Endothelial cell of umbilical vein (primary cell): ENCODE measurements at regions not wholly inside any gene's neighbourhood (a gene's known extent, or its start where the extent isn't known, plus 50 kb on each side); places are given as distances from the start of the nearest gene placed in this dataset.
"Not testable (repeated sequence)": the region's sequence is repeated elsewhere in the genome, so short reads cannot be mapped to it uniquely, and the experiment has no call there.

Experiments
- BruUV-seq: library from RNA; stranded (reverse); fragments of 400-500 nt; replicated peaks from 2 replicates; lab custom pipeline; 2021; lab: Mats Ljungman, UMichigan
- CTCF ChIA-PET: fragments of 300-600, 350-600 bp; sonication (Branson Sonifier 250); formaldehyde crosslinking; loops from one replicate; lab custom pipeline; 2021; ENCODE audit warnings: antibody characterized with exemption, inconsistent platforms; lab: Charles Lee
- POLR2A ChIA-PET: fragments of 300-600, 350-600 bp; sonication (Branson Sonifier 250); formaldehyde crosslinking; loops from one replicate; lab custom pipeline; 2021; ENCODE audit warnings: antibody characterized with exemption, inconsistent platforms; lab: Charles Lee
- DNase-seq: peaks from one replicate; pipeline ENCODE4 v3.0.0-alpha.2; 2011; ENCODE audit warnings: low read depth, low spot score
- FAIRE-seq: peaks from 2 replicates; lab custom pipeline; 2011; peaks lifted over from hg19 to GRCh38; lab: Jason Lieb, UNC
- H2AFZ ChIP-seq: 2 replicates; pipeline ENCODE4 v1.6.0; 2012; ENCODE audit warnings: low read depth, low read length, control low read depth, inconsistent platforms
- H3K27ac ChIP-seq: 2 replicates; pipeline ENCODE4 v1.5.1; 2011; ENCODE audit warnings: low read depth, mild to moderate bottlenecking, control low read depth, low read length, moderate library complexity; ENCODE audit not compliant: insufficient read depth
- H3K27me3 ChIP-seq, 2 experiments: 2 replicates each; pipeline versions ENCODE4 v1.6.0 to v1.6.1; 2011; ENCODE audit warnings: low read length in 2 of 2, mixed read lengths in 1 of 2; ENCODE audit not compliant: control insufficient read depth in 2 of 2, insufficient read depth in 2 of 2
- H3K36me3 ChIP-seq, 2 experiments: 2 replicates in 1 of 2; 3 replicates in 1 of 2; pipeline ENCODE4 v1.5.1; 2011; ENCODE audit warnings: low read length in 2 of 2, mild to moderate bottlenecking in 1 of 2, moderate library complexity in 1 of 2; ENCODE audit not compliant: control insufficient read depth in 2 of 2, insufficient read depth in 2 of 2; ENCODE audit errors: extremely low read depth in 1 of 2
- H3K4me1 ChIP-seq: 3 replicates; pipeline ENCODE4 v1.5.1; 2011; ENCODE audit warnings: mild to moderate bottlenecking, low read length; ENCODE audit not compliant: control insufficient read depth, insufficient read depth; ENCODE audit errors: extremely low read depth
- H3K4me2 ChIP-seq: 2 replicates; pipeline ENCODE4 v1.6.1; 2011; ENCODE audit warnings: low read length, control low read depth, mixed read lengths; ENCODE audit not compliant: insufficient read depth
- H3K4me3 ChIP-seq, 3 experiments: fragments of 200-600 bp in 1 of 3; sonication (generic), shearing (Covaris generic) in 1 of 3; replicated peaks in 1 of 3; 2 replicates each; pipeline ENCODE4 v1.5.1; 2011 to 2016; ENCODE audit warnings: control low read depth in 3 of 3, low read length in 3 of 3, mild to moderate bottlenecking in 2 of 3, inconsistent platforms in 1 of 3, low read depth in 1 of 3, moderate library complexity in 1 of 3; ENCODE audit not compliant: insufficient read depth in 1 of 3
- H3K79me2 ChIP-seq: 2 replicates; pipeline ENCODE4 v1.6.0; 2012; ENCODE audit warnings: low read length, inconsistent platforms; ENCODE audit not compliant: control insufficient read depth, insufficient read depth
- H3K9ac ChIP-seq: replicated peaks from 2 replicates; pipeline ENCODE3; 2011; ENCODE audit warnings: low read length, control low read depth; ENCODE audit not compliant: insufficient read depth; ENCODE audit errors: extremely low read depth
- H3K9me1 ChIP-seq: replicated peaks from 3 replicates; pipeline ENCODE4 v1.6.0; 2011; ENCODE audit warnings: mild to moderate bottlenecking, low read length; ENCODE audit not compliant: control insufficient read depth, insufficient read depth; ENCODE audit errors: extremely low read depth
- H3K9me3 ChIP-seq: replicated peaks from 2 replicates; pipeline ENCODE4 v1.5.1; 2012; ENCODE audit warnings: low read length, inconsistent platforms; ENCODE audit not compliant: control insufficient read depth, insufficient read depth
- H4K20me1 ChIP-seq: replicated peaks from 2 replicates; pipeline ENCODE3; 2011; ENCODE audit warnings: mild to moderate bottlenecking, low read length; ENCODE audit not compliant: control insufficient read depth, insufficient read depth; ENCODE audit errors: extremely low read depth
- EZH2 ChIP-seq: IDR thresholded peaks from 2 replicates; pipeline ENCODE4 v1.6.1; 2012; ENCODE audit warnings: borderline replicate concordance, low read depth, mild to moderate bottlenecking, moderate library complexity, low read length, inconsistent platforms; ENCODE audit not compliant: severe bottlenecking
- FOS ChIP-seq: IDR thresholded peaks from 2 replicates; pipeline ENCODE4 v1.6.1; 2011; ENCODE audit warnings: mild to moderate bottlenecking, low read length, moderate library complexity, borderline replicate concordance; ENCODE audit not compliant: insufficient read depth
- GATA2 ChIP-seq: IDR thresholded peaks from 2 replicates; pipeline ENCODE4 v1.7.0; 2011; ENCODE audit warnings: low read depth, mild to moderate bottlenecking, moderate library complexity, mixed read lengths, low read length; ENCODE audit not compliant: insufficient read length, insufficient read depth
- JUN ChIP-seq: IDR thresholded peaks from 2 replicates; pipeline ENCODE4 v1.6.1; 2011; ENCODE audit warnings: borderline replicate concordance, low read depth; ENCODE audit not compliant: insufficient read length, insufficient read depth
- MYC ChIP-seq: IDR thresholded peaks from one replicate; pipeline ENCODE4 v1.6.1; 2011; ENCODE audit warnings: mild to moderate bottlenecking, low read depth, low read length
- POLR2A ChIP-seq: IDR thresholded peaks from 2 replicates; pipeline ENCODE4 v1.6.1; 2012; ENCODE audit warnings: low read depth, mild to moderate bottlenecking, control low read depth, low read length
- POLR2AphosphoS5 ChIP-seq: IDR thresholded peaks from 2 replicates; pipeline ENCODE4 v1.6.1; 2012; ENCODE audit warnings: low read depth, mild to moderate bottlenecking, control low read depth, low read length, moderate library complexity; ENCODE audit not compliant: insufficient read depth
- dilution Hi-C: fragments of 300-500 bp; cut with MboI; formaldehyde crosslinking; loops from one replicate; pipeline ENCODE4 v1.15.0; 2019; ENCODE audit warnings: low sequenced_read_pairs; ENCODE audit not compliant: extremely low pct_ligation_motif_present
- intact Hi-C: fragments of 100-400 bp; cut with micrococcal nuclease; formaldehyde crosslinking; loops from one replicate; pipeline ENCODE4 v1.10.0; 2022
- TF ChIP-seq, protein P1 (sequence below), 2 donors: IDR thresholded peaks; 1 replicate in 1 of 2; 2 replicates in 1 of 2; pipeline ENCODE4 v1.5.1; 2011; ENCODE audit warnings: low read length in 2 of 2, mild to moderate bottlenecking in 2 of 2, moderate library complexity in 2 of 2, control low read depth in 1 of 2, inconsistent platforms in 1 of 2, low read depth in 1 of 2; ENCODE audit not compliant: insufficient read depth in 1 of 2; ENCODE audit errors: extremely low read depth in 1 of 2
- TF ChIP-seq, protein P2 (sequence below): IDR thresholded peaks from 2 replicates; pipeline ENCODE4 v1.6.1; 2011; ENCODE audit not compliant: insufficient read depth, insufficient read length

GRCh38 chr15:77897896-77898406, 179.6 kb downstream of the TBC1D2B start:
- POLR2A ChIA-PET = no interaction called here
- Histone ChIP-seq H3K9me1 (no peaks in the 10 kb centered on the region), H3K4me1 (no peaks in the 10 kb centered on the region), H4K20me1 (no peaks in the 10 kb centered on the region), H3K27me3 (no peaks in the 10 kb centered on the region), H3K36me3 (no peaks in the 10 kb centered on the region), H3K9me3 (no peaks in the 10 kb centered on the region), H3K9ac (no peak overlapping the region), H3K27ac (no peak overlapping the region), H3K4me2 (no peak overlapping the region), H3K4me3 (no peak overlapping the region), H2AFZ (no peak overlapping the region), H3K79me2 (no peaks in the 10 kb centered on the region)
- DNase-seq (no peak), FAIRE-seq (no peak)
- TF ChIP-seq GATA2 (no peak), POLR2A (no peak), EZH2 (no peak), FOS (no peak), MYC (no peak), POLR2AphosphoS5 (no peak), JUN (no peak)
- TF ChIP-seq, protein P1, sequence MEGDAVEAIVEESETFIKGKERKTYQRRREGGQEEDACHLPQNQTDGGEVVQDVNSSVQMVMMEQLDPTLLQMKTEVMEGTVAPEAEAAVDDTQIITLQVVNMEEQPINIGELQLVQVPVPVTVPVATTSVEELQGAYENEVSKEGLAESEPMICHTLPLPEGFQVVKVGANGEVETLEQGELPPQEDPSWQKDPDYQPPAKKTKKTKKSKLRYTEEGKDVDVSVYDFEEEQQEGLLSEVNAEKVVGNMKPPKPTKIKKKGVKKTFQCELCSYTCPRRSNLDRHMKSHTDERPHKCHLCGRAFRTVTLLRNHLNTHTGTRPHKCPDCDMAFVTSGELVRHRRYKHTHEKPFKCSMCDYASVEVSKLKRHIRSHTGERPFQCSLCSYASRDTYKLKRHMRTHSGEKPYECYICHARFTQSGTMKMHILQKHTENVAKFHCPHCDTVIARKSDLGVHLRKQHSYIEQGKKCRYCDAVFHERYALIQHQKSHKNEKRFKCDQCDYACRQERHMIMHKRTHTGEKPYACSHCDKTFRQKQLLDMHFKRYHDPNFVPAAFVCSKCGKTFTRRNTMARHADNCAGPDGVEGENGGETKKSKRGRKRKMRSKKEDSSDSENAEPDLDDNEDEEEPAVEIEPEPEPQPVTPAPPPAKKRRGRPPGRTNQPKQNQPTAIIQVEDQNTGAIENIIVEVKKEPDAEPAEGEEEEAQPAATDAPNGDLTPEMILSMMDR (IDR thresholded peaks at IDR 0.05; ENCODE audit: extremely low read depth in 1 of 2, insufficient read depth in 1 of 2, low read depth in 1 of 2, low read length in 2 of 2) = no peak
- TF ChIP-seq, protein P2, sequence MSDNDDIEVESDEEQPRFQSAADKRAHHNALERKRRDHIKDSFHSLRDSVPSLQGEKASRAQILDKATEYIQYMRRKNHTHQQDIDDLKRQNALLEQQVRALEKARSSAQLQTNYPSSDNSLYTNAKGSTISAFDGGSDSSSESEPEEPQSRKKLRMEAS = no peak
- dilution Hi-C loops (no loop called here), intact Hi-C loops (no loop called here)
- CTCF ChIA-PET = no interaction called here
- BruUV-seq = no TSS peak

DNA sequence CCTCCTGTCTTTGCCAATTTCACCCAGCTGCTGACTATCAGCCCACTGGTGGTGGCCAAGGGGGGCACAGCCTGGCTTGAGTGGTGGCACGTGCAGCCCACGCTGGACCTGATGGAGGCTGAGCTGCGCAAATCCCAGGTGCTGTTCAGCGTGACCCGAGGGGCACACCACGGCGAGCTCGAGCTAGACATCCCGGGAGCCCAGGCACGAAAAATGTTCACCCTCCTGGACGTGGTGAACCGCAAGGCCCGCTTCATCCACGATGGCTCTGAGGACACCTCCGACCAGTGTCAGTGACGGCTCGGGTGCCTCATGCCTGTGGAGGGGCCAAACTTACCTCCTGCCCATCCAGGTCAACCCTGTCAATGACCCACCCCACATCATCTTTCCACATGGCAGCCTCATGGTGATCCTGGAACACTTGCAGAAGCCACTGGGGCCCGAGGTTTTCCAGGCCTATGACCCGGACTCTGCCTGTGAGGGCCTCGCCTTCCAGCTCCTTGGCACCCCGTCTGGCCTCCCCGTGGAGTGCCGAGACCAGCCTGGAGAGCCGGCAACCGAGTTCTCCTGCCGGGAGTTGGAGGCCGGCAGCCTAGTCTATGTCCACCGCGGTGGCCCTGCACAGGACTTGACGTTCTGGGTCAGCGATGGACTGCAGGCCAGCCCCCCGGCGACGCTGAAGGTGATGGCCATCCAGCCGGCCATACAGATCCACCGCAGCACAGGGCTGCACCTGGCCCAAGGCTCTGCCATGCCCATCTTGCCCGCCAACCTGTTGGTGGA, 180.2 kb downstream of the TBC1D2B start:
- H3K4me3 ChIP-seq, H3K27ac ChIP-seq, FAIRE-seq, H3K4me1 ChIP-seq, DNase-seq, BruUV-seq, H4K20me1 ChIP-seq, H3K9ac ChIP-seq, CTCF ChIA-PET, intact Hi-C loops, H3K4me2 ChIP-seq, H3K9me1 ChIP-seq, POLR2A ChIA-PET, H3K36me3 ChIP-seq, H2AFZ ChIP-seq, dilution Hi-C loops, H3K27me3 ChIP-seq, H3K9me3 ChIP-seq, H3K79me2 ChIP-seq: not testable (repeated sequence)
